Skin of body (tissue), 1 donor: ENCODE measurements at regions not wholly inside any gene's neighbourhood (a gene's known extent, or its start where the extent isn't known, plus 50 kb on each side); places are given as distances from the start of the nearest gene placed in this dataset.

Source experiments
- DNase-seq: peaks from one replicate; lab custom pipeline; 2025; lab: John Stamatoyannopoulos, UW

- no peak for DNase-seq
Measured at GRCh38 chr3:194279701-194280360, 71.3 kb downstream of the CPN2 start.

DNA sequence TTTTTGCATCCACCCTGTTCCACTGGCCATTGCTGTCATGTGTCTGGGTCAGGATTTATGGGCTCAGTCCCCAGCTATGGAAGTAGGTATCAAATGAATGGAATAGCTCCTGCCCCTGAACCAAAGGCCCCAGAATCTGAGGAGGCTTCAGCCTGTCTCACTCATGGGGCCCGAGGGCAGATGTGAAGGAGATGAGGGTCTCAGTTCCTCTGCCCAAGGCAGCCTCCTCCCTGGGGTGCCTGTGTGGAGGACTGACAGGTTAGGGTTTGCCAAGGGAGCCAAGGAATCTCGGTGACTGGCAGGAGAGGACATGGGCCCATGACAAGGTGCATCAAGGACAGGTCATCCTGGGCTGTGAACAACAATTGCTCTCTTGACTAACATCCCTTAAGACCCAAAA is 70.4 kb downstream of the CPN2 start:
- no peak for DNase-seq

GRCh38 chr3:194281306-194281705 is 69.8 kb downstream of the CPN2 start:
- DNase-seq = no peak

GRCh38 chr3:194281766-194282165 is 69.4 kb downstream of the CPN2 start:
- DNase-seq = no peak

GRCh38 chr3:194282436-194283122 is 68.5 kb downstream of the CPN2 start:
- DNase-seq = no peak

DNA sequence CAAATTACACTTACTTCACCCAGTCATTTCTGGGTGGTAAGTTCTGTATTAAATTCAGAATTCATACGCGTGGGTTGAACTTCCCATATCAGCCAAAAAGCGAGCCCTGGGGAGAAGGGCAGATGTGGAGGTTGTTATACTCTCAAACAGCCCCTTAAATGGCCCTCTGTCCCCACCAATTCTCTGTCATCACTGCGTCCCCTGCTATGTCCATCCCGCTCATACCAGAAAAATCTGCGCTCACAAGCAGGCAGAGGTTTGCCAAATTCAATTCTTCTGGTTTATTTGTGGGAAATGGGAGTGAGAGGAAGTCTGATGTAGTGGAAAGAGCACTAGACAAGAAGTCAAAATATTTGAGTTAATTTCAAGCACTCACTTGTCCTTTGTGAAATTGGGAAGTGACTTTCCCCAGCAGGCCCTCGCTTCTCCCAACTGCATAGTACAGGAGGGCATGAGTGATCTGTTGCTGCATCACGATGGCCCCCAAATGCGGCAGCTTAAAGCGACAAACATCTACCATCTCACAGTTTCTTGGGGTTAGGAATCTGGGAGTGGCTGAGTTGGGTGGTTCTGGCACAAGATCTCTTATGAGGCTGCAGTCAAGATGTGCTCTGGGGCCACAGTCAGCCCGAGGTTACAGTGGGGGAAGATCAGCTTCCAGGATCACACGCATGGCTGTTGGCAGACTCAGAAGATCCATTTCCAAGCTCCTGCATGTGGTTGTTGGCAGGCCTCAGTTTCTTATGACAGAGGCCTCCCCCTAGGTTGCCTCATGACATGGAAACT is 67.7 kb downstream of the CPN2 start:
- DNase-seq = peak; percentile 61

DNA sequence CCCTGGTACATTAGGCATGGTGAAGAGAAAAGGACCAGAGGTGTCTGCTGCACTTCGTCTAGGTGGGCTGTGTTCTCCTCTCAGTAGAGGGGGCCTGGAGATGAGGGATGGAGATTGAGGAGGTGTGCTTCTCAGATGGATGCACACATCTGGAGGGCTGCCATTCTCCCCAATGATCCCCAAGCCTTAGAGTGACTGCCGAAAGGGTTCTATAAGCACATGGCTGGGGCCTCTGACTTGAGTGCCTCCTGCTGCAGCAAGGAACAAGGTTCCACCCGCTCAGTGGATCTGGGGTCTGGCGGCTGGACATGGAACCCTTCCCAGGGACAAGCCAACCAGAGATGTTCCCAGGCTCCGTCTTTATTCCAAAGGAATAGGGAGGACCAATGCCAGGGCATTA is 66.8 kb downstream of the CPN2 start:
- no peak for DNase-seq

- peak; percentile 36 for DNase-seq
Measured at GRCh38 chr3:194285024-194285849, 65.9 kb downstream of the CPN2 start.

GRCh38 chr3:194285850-194286197 is 65.3 kb downstream of the CPN2 start:
- peak; percentile 64 for DNase-seq

GRCh38 chr3:194286375-194287146 is 64.6 kb downstream of the CPN2 start:
- DNase-seq = no peak

DNA sequence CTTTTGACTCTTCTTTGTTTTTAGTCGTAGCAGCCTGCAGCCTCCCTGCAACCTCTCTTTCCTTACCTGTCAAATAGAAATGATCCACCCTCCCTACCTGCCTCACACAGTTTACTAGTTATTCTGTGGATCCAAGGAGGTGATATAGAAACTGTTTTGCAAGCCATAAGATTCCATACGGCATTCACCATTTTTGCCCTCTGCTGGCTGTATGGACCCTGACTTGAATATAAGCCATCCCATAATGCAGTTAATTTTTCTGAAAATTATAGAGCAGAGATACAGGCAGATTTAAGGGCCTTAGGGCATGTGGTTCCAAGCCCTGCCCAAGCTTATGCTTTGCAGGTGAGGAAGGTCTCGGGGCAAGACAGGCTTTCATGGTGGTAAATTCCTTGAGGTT is 63.8 kb downstream of the CPN2 start:
- no peak for DNase-seq

DNA sequence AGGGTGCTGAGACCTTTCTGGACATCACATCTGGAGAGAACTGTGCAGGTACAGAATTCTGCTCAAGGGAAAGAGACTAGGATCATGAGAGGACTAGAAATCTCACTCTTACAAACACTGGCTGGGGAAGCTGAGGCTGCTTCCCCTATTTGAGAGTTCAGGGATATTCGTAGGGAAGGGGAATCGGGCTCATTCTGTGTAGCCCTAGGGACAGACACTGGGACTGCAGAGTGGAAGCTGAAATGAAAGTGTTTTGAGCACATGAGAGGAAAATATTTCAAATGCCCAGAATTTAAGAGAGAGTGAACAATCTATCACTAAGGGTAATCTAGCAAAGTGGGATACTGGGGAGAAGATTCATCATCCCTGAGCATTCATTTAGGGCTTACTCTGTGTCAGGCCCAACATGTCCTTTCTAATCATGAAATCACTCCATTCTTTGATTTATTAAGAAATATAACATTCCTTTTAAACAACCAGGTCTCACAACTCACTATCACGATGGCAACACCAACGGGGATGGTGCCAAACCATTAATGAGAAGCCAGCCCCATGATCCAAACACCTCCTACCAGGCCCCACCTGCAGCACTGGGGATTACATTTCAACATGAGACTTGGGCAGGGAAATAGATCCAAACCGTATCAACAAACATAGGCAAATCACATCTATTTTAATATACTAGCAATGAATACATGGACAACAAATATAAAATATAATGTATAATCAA is 63.0 kb downstream of the CPN2 start:
- DNase-seq = no peak
